ENCODE measurements at regions not wholly inside any gene's neighbourhood (a gene's known extent, or its start where the extent isn't known, plus 50 kb on each side); places are given as distances from the start of the nearest gene placed in this dataset.

DNA sequence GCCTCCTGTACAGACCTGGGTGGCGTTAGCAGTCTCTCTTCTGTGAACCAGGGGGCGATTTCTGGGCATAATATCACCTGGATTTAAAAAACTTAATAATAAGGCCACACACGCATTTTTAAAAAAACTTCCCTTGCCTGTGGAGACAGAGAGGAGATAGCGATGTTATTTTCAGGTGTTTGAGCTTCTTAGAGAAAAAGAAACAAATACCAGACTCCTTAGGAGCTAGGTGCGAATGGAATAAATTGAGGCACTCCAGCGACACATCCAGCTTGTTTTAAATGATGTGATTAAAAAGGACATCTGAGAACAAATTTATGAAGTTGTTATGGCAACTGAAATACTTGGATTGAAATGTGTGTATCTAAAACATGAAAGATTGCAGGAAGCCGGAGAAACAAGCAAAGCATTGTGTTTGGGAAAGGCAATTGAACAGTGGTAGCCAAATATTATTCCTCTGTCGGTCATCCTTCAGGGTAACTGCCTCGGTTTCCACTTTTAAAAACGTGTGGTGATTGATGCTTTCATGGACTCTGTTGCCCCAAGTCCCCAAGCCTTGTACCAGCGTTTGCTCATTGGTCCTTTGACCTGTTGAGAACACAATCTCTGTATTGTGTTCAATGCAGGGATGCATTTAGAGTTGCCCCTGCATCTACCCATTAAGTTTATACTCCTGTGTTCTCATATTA lies 158.7 kb downstream of the TM9SF2 start:
- TF ChIP-seq, protein P1, sequence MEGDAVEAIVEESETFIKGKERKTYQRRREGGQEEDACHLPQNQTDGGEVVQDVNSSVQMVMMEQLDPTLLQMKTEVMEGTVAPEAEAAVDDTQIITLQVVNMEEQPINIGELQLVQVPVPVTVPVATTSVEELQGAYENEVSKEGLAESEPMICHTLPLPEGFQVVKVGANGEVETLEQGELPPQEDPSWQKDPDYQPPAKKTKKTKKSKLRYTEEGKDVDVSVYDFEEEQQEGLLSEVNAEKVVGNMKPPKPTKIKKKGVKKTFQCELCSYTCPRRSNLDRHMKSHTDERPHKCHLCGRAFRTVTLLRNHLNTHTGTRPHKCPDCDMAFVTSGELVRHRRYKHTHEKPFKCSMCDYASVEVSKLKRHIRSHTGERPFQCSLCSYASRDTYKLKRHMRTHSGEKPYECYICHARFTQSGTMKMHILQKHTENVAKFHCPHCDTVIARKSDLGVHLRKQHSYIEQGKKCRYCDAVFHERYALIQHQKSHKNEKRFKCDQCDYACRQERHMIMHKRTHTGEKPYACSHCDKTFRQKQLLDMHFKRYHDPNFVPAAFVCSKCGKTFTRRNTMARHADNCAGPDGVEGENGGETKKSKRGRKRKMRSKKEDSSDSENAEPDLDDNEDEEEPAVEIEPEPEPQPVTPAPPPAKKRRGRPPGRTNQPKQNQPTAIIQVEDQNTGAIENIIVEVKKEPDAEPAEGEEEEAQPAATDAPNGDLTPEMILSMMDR (IDR thresholded peaks at IDR 0.05; ENCODE audit: low read depth, low read length, missing control alignments): no peak
- H3K4me3 ChIP-seq (ENCODE audit: low read depth, low read length): no peak overlapping the region
- DNase-seq (ENCODE audit: low read depth): no peak

DNA sequence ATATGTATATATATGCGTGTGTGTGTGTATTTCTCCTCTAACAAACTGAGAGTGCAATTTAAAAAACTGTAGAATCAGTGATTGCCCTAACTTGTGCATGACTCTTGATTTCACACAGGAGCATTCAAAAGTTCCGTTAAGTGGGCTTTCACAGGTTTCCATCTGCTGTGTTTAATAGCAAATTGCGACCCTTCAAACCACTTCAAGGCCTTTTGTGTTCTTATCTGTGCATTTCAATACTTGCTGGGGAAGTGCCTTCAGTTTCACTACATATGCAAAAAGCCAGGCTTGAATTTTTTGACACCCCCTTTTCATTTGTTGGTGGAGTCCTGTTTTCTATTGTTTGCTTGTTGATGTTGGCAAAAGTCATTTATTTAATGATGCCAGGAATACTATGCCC lies 158.0 kb downstream of the TM9SF2 start:
- DNase-seq (ENCODE audit: low read depth): no peak
- TF ChIP-seq, protein P1 (IDR thresholded peaks at IDR 0.05; ENCODE audit: low read depth, low read length, missing control alignments): no peak
- no peak overlapping the region for H3K4me3 ChIP-seq (ENCODE audit: low read depth, low read length)

DNA sequence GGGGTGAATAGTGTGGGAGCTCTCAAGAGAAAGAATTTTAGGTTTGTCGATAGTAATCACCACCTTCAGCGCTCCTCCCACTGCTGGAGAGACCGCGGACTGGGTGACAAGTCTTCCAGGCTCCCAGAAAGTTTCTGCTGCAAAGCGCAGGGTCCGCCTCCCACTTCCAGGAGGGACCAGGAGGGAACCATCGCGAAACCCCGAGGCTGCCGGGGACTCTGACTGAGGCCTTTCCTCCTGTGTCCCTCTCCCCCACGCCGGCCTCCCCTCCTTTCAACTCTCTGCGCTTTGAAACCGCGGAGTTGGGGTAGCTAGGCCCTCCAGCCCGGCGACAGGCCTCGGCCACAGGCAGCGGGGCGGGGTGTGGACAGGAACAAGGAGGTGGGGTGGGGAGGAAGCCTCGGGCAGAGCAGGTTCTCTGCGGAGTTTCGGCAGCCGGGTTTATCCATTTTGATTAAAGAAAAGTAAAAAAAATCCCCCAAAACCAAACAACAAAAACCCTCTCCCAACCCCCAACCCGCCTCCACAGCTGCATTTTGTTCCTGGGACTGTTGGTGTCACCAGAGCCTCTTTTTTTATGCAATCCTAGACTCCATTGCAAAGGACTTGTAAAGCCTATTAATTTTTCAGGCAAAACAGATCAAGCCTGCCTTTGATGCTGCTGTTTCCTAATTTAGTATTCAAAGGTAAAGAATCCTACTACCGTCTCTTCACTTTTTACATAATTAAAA lies 157.2 kb downstream of the TM9SF2 start:
- H3K4me3 ChIP-seq (ENCODE audit: low read depth, low read length): peak overlapping the region; percentile 19; the same call in 1 of the 2 replicates
- DNase-seq (ENCODE audit: low read depth): peak; percentile 18
- TF ChIP-seq, protein P1 (IDR thresholded peaks at IDR 0.05; ENCODE audit: low read depth, low read length, missing control alignments): peak; percentile 47

DNA sequence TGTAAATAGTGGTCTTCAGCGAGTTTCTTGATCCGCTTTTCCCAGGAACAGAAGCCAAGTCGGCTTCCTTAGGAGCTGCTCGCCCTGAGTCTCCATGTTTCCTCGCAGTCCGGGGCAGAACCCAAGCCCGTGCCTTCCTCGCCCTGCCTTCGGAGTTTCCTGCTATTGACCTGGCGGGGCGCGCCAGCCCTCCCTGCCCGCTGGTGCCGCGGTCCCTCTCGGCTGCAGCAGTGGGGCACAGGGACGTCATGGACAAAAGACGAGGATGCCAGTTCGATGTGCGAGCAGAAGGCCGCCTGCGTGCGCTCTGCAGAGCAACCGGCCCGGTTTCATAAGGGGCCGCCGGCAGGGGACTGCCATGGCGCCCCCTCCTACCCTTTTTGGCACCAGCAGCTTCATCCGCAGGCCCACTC lies 156.6 kb downstream of the TM9SF2 start:
- TF ChIP-seq, protein P1 (IDR thresholded peaks at IDR 0.05; ENCODE audit: low read depth, low read length, missing control alignments): no peak
- DNase-seq (ENCODE audit: low read depth): no peak
- H3K4me3 ChIP-seq (ENCODE audit: low read depth, low read length): no peak overlapping the region; the same call in 1 of the 2 replicates

DNA sequence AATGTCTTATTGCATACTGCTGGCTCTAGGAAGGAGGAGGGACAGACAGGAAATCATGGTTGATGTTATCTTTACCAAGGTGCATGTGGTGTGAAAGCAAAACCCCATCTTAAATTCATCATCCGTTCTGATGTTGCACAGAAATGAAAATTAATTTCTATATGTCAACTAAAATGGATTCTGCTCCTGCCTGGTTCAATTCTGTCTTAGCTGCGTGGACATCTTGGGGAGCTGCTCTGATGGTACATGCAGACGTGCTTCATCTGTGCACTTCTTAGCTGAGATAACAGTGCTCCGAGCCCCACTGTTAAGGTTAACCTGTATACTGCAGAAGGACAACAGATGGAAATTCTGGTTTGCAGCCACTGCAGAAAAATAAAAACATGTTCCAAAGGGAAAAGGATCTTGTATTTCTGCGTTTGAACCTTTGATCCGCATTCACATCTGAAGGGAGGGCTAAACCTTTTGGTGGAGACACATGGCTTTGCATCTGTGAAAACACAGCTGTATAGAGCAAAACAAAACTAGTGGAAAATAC lies 155.6 kb downstream of the TM9SF2 start:
- H3K4me3 ChIP-seq (ENCODE audit: low read depth, low read length): no peak overlapping the region
- TF ChIP-seq, protein P1 (IDR thresholded peaks at IDR 0.05; ENCODE audit: low read depth, low read length, missing control alignments): no peak
- DNase-seq (ENCODE audit: low read depth): no peak

DNA sequence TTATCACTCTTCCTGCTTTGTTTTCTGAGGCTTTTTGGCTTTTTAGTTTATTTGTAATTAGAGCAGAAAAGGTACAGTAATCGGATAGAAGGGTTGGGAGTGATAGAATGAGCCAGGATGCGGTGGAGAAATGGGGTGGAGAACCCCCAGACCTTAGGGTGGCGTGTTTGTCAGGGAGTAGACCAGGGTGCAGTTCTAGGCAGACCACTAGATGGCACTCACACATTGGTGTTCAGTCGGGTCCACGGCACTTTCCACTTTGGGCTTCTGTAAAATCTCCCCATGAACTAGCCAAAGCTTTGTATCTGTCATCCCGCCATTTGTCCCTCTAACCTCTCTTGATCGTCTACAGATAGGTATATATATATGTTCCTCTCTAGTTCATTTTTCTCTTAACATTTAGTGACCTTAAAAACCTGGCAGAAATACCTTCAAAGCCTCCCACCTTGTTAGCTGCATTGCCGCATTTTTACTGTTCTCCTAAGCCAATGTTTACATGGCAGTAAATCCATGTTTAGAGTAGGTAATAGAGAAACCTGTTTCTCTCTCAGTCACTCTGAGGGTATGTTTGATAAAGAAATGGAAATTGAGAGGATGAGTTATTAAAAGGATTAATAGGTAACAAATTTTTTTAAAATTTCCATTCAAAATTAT lies 154.9 kb downstream of the TM9SF2 start:
- no peak overlapping the region for H3K4me3 ChIP-seq (ENCODE audit: low read depth, low read length)
- TF ChIP-seq, protein P1 (IDR thresholded peaks at IDR 0.05; ENCODE audit: low read depth, low read length, missing control alignments): peak; percentile 97
- peak; percentile 44 for DNase-seq (ENCODE audit: low read depth)
